Fibroblast of gingiva (primary cell): ENCODE measurements at regions not wholly inside any gene's neighbourhood (a gene's known extent, or its start where the extent isn't known, plus 50 kb on each side); places are given as distances from the start of the nearest gene placed in this dataset.
A peak's percentile ranks its signal among the peaks of the same experiment; 100 is the strongest.

ENCODE experiments used
- DNase-seq: peaks from one replicate; pipeline ENCODE4 v3.0.0-alpha.2; 2011; ENCODE audit warnings: low read depth

DNA sequence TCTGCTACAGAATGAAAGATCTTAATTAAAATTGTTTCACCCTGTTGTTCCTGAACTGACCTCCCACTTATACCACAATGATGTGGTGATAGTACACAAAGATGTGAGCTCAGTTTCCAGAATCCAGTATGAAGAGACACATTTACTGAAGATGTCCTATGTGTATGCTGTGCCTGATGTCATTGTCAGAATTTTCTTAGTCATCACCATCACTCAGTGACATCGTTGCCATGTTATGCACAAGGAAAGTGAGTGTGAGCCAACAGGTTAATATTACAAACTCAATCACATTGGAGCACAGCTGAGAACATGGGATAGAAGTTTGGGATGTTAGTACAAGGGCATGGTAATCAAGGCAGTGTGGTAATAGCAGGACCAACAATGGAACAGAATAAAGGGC lies 199.7 kb upstream of the CHRNA7 start:
- DNase-seq, result no peak

- no peak for DNase-seq
Observed at GRCh38 chr15:31831596-31831995, 198.7 kb upstream of the CHRNA7 start.

- DNase-seq, result no peak
Observed at GRCh38 chr15:31834654-31835053, 195.7 kb upstream of the CHRNA7 start.

GRCh38 chr15:31839388-31839787 lies 190.9 kb upstream of the CHRNA7 start:
- DNase-seq, result no peak

GRCh38 chr15:31840849-31841476 lies 189.4 kb upstream of the CHRNA7 start:
- no peak for DNase-seq

DNA sequence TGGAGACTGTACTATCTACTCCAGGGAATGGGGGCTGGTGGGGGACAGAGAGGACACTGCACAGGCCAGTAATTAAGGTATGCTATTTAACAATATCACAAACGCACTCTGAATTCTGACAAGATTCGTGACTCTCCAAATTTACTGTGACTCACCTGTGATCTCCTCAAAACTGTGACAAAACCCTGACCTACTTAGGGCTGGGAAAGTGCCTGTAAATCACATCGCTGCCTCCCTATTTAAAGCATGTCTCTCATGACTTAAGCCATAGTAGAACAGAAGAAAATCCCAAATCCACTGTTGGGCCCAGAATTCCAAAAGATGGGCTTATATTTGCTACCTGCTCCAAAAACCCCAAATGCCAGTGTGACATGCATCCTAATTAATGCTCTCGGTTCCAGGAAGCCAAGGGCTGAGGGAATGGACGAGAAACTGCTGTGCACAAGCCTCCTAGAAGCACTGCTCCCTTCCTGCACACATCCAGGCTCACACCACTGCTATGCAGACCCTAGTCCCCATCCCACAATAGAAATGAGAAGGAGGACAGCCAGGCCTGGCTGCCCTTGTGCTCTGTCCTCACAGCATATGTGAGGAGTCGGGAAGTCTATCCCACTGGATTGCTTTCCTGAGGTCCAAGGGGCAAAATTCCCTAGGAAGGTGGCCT lies 187.7 kb upstream of the CHRNA7 start:
- no peak for DNase-seq

GRCh38 chr15:31843426-31844055 lies 186.8 kb upstream of the CHRNA7 start:
- no peak for DNase-seq

DNA sequence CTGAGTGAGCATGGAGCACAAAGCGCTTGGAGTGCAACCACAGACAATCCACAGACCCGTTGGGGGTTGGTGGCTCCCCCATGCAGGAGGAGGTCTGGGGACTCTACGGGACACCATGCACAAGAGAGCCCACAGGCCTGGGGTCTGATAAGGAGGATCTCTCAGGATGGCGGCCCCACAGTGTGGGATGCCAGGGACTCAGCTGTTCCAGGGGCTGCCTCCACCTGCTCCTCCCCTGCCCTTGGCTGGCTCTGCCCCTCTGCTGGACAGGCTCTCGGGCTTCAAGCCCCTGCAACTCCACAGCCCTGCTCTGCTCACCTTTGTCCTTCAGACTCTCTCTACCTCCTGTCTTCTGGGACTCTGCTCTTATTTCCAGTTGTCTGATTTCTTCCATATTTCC lies 184.5 kb upstream of the CHRNA7 start:
- DNase-seq, result no peak

DNA sequence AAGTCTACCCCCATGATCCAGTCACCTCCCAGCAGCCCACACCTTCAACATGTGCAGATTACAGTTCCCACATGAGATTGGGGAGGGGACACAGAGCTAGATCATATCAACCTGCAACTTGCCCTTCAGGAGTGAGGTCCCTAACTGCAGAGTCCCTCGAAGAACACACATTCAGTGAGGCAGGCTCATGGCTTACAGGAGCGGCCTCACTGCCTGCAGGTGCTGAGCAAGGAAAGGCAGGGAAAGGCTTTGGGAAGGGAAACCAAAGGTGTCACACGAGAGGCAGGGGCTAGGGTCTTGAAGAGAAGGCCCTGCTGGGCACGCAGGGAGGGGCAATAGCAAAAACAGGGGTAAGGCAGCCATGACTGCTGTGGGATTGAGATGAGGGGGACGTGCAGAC lies 182.4 kb upstream of the CHRNA7 start:
- no peak for DNase-seq

- no peak for DNase-seq
Observed at GRCh38 chr15:31848621-31849020, 181.7 kb upstream of the CHRNA7 start.

DNA sequence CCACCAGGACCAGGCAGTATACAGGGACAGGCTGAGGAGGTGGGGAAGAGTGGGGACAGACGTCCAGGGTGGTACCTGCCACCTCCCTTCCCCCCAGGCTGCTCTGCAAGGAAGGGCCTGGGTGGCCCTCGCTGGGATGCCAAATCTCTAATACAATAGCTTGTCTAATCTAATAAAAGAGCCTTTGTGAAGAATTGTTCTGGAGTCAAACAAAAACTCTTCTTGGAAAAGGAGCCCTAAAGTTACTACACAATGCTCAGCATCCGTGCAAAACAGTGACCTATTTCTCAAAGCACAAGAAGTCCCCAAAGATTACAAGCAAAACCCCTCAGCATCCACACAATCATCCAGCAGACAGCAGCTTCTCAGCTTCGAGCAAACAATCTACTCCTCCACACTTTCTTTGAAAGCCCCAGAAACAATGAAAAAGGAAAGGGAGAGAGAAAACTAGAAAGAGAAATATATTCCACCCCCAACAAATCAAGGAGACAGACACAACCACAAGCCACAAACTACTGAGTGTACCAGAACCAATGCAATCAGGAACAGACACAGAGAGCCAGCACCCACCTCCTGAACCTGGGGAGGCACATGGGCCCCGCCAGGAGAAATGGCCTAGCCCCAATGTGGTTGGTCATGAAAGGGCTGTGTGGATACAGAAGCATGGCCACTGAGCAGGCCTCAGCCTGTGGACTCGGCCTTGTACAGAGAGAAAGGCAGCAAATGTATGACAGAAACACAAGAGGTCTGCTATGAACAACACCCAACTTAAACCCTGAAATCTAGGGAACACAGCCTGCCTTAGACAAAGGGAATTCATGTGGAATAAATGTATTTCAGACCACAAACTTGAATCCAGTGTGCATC lies 177.1 kb upstream of the CHRNA7 start:
- DNase-seq, result no peak

GRCh38 chr15:31856581-31856980 lies 173.7 kb upstream of the CHRNA7 start:
- DNase-seq, result no peak

DNA sequence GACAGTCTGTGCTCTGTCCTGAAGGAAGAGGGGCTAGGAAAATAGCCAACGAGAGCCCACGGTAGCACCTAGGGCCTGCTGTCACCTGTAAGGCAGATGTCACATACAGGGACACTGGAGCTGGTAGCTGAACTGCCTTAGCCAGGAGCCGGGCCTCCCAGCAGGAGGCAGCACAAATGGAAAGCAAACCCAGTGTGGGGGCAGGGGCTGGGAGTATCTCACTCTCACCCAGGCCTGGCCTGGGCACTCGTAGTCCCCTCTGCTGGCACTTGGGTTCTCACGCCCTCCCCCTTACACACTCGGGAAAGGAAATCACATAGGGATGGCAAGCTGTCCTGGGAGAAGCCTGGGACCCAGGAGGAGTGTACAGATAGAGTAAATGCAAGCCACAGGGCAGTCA lies 173.1 kb upstream of the CHRNA7 start:
- no peak for DNase-seq

GRCh38 chr15:31858026-31858425 lies 172.3 kb upstream of the CHRNA7 start:
- DNase-seq, result no peak

DNA sequence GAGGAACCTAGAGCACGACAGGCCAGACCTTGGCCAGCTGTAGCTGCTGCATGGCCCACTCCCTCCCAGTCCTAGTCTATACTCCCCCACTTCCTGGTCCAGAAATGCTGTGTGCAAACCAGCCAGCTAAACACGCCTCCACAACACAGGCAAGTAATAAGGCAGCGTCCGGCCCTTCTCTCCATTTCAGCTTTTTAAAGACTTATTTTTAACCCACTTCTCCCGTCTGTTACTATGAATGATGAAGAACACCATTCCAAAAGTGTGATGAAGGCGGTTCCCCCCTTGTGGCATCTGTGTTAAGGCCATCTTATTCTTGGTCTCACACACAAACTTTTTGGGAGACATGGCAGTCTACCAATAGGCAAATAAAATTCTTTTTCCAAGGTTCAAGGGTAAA lies 164.1 kb upstream of the CHRNA7 start:
- no peak for DNase-seq

DNA sequence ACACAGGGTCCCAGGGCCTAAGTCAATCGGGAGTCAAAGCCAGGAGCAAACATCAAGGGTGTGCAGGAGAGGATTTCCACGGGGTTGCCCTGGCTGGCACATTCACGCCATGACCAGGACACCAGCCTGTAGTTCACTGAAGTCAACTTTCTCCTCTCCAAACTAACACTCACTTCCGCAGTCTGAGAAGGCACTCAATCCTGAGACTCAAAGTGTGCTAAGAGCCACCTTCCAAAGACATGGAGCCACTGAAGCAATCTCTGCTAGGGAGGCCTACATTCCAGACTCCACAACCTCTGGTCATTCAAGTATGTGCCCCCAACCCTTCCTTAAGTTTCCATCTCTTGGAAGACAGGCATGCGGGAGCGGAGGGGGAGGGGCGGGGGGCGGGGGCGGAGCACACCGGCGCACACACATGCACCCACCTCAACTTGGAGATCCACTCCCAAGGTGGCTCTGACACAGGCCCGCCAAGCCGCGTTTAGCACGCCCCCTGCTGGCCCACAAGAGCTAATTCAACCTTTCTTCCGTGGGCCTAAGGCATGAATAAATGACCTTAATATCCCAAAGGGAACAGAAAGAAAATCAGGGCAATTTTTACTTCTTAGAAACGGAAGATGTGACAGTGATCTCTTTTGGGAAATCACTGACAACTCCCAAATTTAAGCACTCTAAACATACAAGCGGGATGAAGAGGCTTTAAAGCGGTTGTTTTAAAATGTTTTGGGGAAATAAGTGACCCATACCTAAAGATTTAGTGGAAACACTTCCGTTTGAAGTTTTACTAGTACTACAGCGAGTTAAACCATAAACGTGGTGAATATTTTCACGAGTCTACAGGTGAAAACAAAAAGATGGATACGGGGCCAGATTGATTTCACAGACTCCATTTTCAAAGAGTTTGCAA lies 162.5 kb upstream of the CHRNA7 start:
- DNase-seq, result peak; percentile 20

DNA sequence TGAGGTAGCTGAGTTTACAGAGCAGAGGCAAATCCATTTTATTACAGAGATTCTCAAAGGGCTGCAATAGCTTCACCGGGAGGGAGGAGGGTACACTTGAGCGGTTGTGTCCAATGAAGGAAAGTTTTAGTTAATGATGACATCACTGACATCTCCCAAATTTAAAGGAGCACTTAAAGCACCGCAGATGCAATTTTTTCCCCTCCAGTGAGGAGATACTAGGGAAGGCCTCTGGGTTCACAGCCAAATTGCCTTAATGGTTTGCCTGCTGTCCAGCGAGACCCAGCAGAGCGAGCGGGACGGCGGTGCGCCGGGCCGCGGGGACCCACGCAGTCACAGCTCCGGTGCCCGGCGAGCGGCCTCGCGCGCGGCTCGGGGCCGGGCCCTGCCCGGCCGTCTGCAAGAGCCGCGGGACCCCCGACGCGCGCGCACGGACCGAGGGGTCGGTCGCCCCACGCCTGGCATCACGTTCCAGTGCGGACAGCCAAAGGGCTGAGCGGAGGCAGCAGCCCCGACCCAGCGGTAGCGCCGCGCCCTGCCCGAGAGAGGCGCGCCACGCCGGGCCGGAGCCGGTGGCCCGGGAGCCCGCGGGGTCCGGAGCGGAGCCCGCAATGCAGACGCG lies 160.5 kb upstream of the CHRNA7 start:
- DNase-seq, result no peak

DNA sequence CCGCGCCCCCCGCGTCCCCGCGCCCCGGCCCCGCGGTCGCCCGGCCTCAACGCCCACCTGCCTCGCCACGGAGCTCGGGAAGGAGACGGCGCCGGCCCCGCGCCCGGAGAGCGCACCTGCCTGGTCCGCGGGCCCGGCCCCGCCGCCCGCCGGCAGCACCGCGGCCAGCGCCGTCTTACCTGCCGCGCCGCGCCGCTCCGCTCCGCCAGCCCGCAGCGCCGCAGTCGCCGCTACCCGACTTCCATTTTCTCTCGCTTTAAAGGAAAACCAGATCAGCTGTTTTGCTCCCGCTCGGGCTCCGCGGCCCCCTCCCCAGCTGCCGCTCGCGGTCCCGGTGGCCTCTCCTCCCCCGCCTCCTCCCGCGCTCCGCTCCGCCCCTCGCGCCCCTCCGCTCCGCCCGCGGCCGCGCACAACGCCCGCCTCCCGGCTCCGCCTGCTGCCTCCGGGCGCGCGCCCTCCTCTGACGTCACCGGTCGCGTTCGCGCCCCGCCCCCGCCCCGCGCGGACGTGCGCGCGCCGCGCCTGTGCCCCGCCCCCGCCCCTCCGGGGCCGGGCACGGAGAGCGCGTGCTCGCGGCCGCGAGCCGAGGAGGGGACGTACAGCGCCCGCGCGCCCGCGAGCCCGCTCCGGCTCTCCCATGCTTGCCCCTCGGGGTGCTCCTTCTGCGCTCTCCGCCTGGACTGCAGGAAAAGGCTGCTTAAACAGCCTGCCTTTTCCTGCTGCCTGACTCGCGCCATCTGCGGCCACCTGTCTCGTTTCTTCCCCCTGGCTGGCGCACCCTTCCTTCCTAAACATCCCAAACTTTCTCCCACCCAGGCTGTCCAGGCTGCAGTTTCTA lies 159.8 kb upstream of the CHRNA7 start, which contains the start of gene OTUD7A:
OTUD7A (minus strand) TSS at position 346 of the 838 bp plus-strand sequence.
- peak; percentile 67 for DNase-seq

DNA sequence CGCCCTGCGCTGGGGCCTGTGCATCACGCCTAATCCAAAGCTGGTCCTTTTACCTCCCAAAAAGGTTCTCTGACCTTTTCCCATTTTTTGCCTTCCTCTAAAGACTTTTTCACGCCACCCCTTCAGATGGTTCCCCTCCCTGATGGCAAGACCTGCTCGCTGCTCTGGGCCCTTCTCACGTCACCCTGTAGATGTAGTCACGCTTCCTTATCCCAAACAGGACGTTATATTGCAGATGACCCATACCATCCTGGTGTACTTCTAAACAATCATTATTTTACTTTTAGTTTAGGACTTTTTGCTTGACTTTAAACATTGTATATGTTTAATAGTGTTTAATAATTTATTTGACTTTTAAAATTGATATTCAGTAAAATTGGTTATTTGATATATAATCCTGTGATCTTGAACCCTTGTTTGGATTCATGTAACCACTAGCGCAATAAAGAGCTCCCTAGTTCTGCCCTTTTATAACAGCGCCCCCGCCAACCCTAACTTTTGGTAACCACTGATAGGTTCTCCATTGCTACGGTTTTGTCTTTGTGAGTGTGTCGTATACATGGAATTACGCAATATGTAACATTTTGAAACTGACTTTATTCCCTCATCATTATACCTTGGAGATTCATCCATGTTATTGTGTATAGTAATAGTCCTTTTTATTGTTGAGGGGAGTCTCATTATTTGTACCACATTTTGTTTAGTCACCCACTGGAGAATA lies 159.0 kb upstream of the CHRNA7 start:
- DNase-seq, result no peak
